SK-N-MC (cell line): ENCODE measurements at regions not wholly inside any gene's neighbourhood (a gene's known extent, or its start where the extent isn't known, plus 50 kb on each side); places are given as distances from the start of the nearest gene placed in this dataset.

Experiments
- EZH2 ChIP-seq: fragments of 200-600 bp; sonication (generic); IDR thresholded peaks from one replicate; pipeline ENCODE4 v1.6.1; 2017; ENCODE audit warnings: antibody characterized with exemption
- FOXP2 ChIP-seq: optimal IDR thresholded peaks from 2 replicates; pipeline ENCODE3; 2011; ENCODE audit warnings: mild to moderate bottlenecking, moderate library complexity; ENCODE audit not compliant: insufficient read depth; ENCODE audit errors: extremely low read length, control extremely low read depth

- TF ChIP-seq FOXP2 (no peak), EZH2 (no peak)
Observed at GRCh38 chr20:10893321-10893720, 219.5 kb upstream of the JAG1 start.
